Left lung (tissue), 4 donors: ENCODE measurements at regions not wholly inside any gene's neighbourhood (a gene's known extent, or its start where the extent isn't known, plus 50 kb on each side); places are given as distances from the start of the nearest gene placed in this dataset.

Source experiments
- ATAC-seq: fragments of 200-7000 bp; cut with Tn5 transposase; one replicate; pipeline ENCODE4 v1.9.1; 2020; ENCODE audit warnings: moderate library complexity
- DNase-seq, 4 donors: peaks; one replicate each; pipeline ENCODE4 v3.0.0-alpha.2; 2013 to 2020
- H3K27ac ChIP-seq, 2 donors: fragments of 200-600 bp; sonication (generic) in 1 of 2; one replicate each; pipeline versions ENCODE4 v1.5.0 to v1.8.0; 2020 to 2021
- H3K27me3 ChIP-seq, 2 donors: fragments of 200-600 bp; sonication (generic) in 1 of 2; one replicate each; pipeline versions ENCODE4 v1.5.0 to v1.8.0; 2020 to 2021
- H3K36me3 ChIP-seq, 2 donors: fragments of 200-600 bp; sonication (generic) in 1 of 2; one replicate each; pipeline versions ENCODE4 v1.5.0 to v1.8.0; 2020 to 2021
- H3K4me1 ChIP-seq, 2 donors: fragments of 200-600 bp; one replicate each; pipeline ENCODE4 v1.8.0; 2021
- H3K4me3 ChIP-seq, 2 donors: fragments of 200-600 bp; sonication (generic) in 1 of 2; one replicate each; pipeline versions ENCODE4 v1.5.0 to v1.8.0; 2020 to 2021; ENCODE audit warnings: mild to moderate bottlenecking in 1 of 2
- H3K9me3 ChIP-seq, 2 donors: fragments of 200-600 bp; sonication (generic) in 1 of 2; one replicate each; pipeline versions ENCODE4 v1.5.0 to v1.8.0; 2020 to 2021
- CTCF ChIP-seq, 2 donors: fragments of 200-600 bp; sonication (generic) in 1 of 2; IDR thresholded peaks; one replicate each; pipeline versions ENCODE4 v1.5.0 to v1.8.0; 2021; ENCODE audit warnings: antibody characterized with exemption in 2 of 2
- intact Hi-C, 2 donors: fragments of 100-400 bp; cut with DNase I; formaldehyde crosslinking; loops; one replicate each; pipeline versions ENCODE4 v1.11.2 to v1.14.2; 2022
- donor health status: DM: no; HTN: yes; CAD: no.
- donor health status: DM: no; HTN: no; CAD: no.

GRCh38 chr5:53362521-53362941, 117.9 kb upstream of the FST start:
- Histone ChIP-seq H3K4me1 (no peaks in the 10 kb centered on the region), H3K36me3 (no peaks in the 10 kb centered on the region), H3K27ac (peak overlapping the region in 1 of 2 donors; percentile 53), H3K4me3 (no peak overlapping the region), H3K27me3 (no peaks in the 10 kb centered on the region), H3K9me3 (no peaks in the 10 kb centered on the region)
- TF ChIP-seq CTCF (IDR thresholded peaks at IDR 0.05), result no peak
- DNase-seq (no peak), ATAC-seq (peak; percentile 44)
- intact Hi-C loops, result no loop called here

GRCh38 chr5:53364061-53364460, 116.4 kb upstream of the FST start:
- H3K27me3 ChIP-seq, result no peaks in the 10 kb centered on the region
- intact Hi-C loops, result no loop called here
- H3K27ac ChIP-seq, result no peak overlapping the region
- no peaks in the 10 kb centered on the region for H3K9me3 ChIP-seq
- DNase-seq, result no peak
- no peak for TF ChIP-seq CTCF (IDR thresholded peaks at IDR 0.05)
- no peak overlapping the region for H3K4me3 ChIP-seq
- H3K36me3 ChIP-seq, result no peaks in the 10 kb centered on the region
- ATAC-seq, result no peak
- H3K4me1 ChIP-seq, result no peaks in the 10 kb centered on the region

- H3K27me3 ChIP-seq, result no peaks in the 10 kb centered on the region
- H3K36me3 ChIP-seq, result no peaks in the 10 kb centered on the region
- H3K4me3 ChIP-seq, result no peak overlapping the region
- DNase-seq (no peak), ATAC-seq (no peak)
- no peaks in the 10 kb centered on the region for H3K4me1 ChIP-seq
- H3K9me3 ChIP-seq, result no peaks in the 10 kb centered on the region
- H3K27ac ChIP-seq, result no peak overlapping the region
- intact Hi-C loops, result no loop called here
- TF ChIP-seq CTCF (IDR thresholded peaks at IDR 0.05), result no peak
These were observed 114.2 kb upstream of the FST start for GRCh38 chr5:53366245-53366644.

GRCh38 chr5:53367727-53368126, 112.7 kb upstream of the FST start:
- Histone ChIP-seq H3K9me3 (no peaks in the 10 kb centered on the region), H3K4me1 (no peaks in the 10 kb centered on the region), H3K4me3 (no peak overlapping the region), H3K36me3 (no peaks in the 10 kb centered on the region), H3K27ac (no peak overlapping the region), H3K27me3 (no peaks in the 10 kb centered on the region)
- intact Hi-C loops, result no loop called here
- DNase-seq (no peak), ATAC-seq (no peak)
- no peak for TF ChIP-seq CTCF (IDR thresholded peaks at IDR 0.05)

- ATAC-seq, result peak; percentile 38
- TF ChIP-seq CTCF (IDR thresholded peaks at IDR 0.05), result no peak
- DNase-seq, result no peak
- Histone ChIP-seq H3K9me3 (no peaks in the 10 kb centered on the region), H3K4me3 (no peak overlapping the region), H3K27ac (no peak overlapping the region), H3K27me3 (no peaks in the 10 kb centered on the region), H3K4me1 (no peaks in the 10 kb centered on the region), H3K36me3 (no peaks in the 10 kb centered on the region)
- intact Hi-C loops, result no loop called here
These were observed 111.9 kb upstream of the FST start for GRCh38 chr5:53368516-53368915.
